Dermis microvascular lymphatic vessel endothelial cell (primary cell): ENCODE measurements at regions not wholly inside any gene's neighbourhood (a gene's known extent, or its start where the extent isn't known, plus 50 kb on each side); places are given as distances from the start of the nearest gene placed in this dataset.
"Not testable (repeated sequence)": the region's sequence is repeated elsewhere in the genome, so short reads cannot be mapped to it uniquely, and the experiment has no call there.

ENCODE experiments used
- DNase-seq, 2 donors: peaks; one replicate each; pipeline versions ENCODE4 v3.0.0 to v3.0.0-alpha.2; 2010; ENCODE audit warnings: low read depth in 2 of 2

GRCh38 chr15:56811586-56811985, 78.3 kb upstream of the ZNF280D start:
- DNase-seq, result no peak

GRCh38 chr15:56808160-56808559, 74.9 kb upstream of the ZNF280D start:
- DNase-seq, result no peak

GRCh38 chr15:56806148-56806536, 72.8 kb upstream of the ZNF280D start:
- no peak for DNase-seq

- peak; percentile 83 to 92 for DNase-seq
Measured at GRCh38 chr15:56805466-56806147, 72.3 kb upstream of the ZNF280D start.

GRCh38 chr15:56804938-56805337, 71.6 kb upstream of the ZNF280D start:
- DNase-seq, result no peak

GRCh38 chr15:56804279-56804678, 71.0 kb upstream of the ZNF280D start:
- DNase-seq, result no peak

- DNase-seq, result no peak
Measured at GRCh38 chr15:56802161-56802560, 68.9 kb upstream of the ZNF280D start.

- DNase-seq, result no peak
Measured at GRCh38 chr15:56798639-56799038, 65.3 kb upstream of the ZNF280D start.

- DNase-seq, result no peak
Measured at GRCh38 chr15:56797720-56798275, 64.5 kb upstream of the ZNF280D start.

GRCh38 chr15:56795502-56795901, 62.2 kb upstream of the ZNF280D start:
- DNase-seq, result no peak

GRCh38 chr15:56794553-56795329, 61.4 kb upstream of the ZNF280D start:
- DNase-seq, result no peak

GRCh38 chr15:56794165-56794552, 60.9 kb upstream of the ZNF280D start:
- DNase-seq, result no peak

- no peak for DNase-seq
Measured at GRCh38 chr15:56792211-56792610, 58.9 kb upstream of the ZNF280D start.

- DNase-seq, result not testable (repeated sequence)
Measured at GRCh38 chr15:56791521-56791920, 58.2 kb upstream of the ZNF280D start.

GRCh38 chr15:56788359-56788758, 55.0 kb upstream of the ZNF280D start:
- no peak for DNase-seq

GRCh38 chr15:56786966-56787365, 53.7 kb upstream of the ZNF280D start:
- DNase-seq, result no peak

- DNase-seq, result no peak
Measured at GRCh38 chr15:56783857-56784661, 50.8 kb upstream of the ZNF280D start.

GRCh38 chr15:56783156-56783856, 50.0 kb upstream of the ZNF280D start:
- no peak for DNase-seq
